Lung (tissue), 11 donors: ENCODE measurements at regions not wholly inside any gene's neighbourhood (a gene's known extent, or its start where the extent isn't known, plus 50 kb on each side); places are given as distances from the start of the nearest gene placed in this dataset.

Experiments
- ATAC-seq: fragments of 200-7000 bp; cut with Tn5 transposase; one replicate; pipeline ENCODE4 v1.9.1; 2020; ENCODE audit warnings: moderate number of reproducible peaks; ENCODE audit not compliant: insufficient read depth, low FRiP score
- DNase-seq, 3 donors: peaks; one replicate each; pipeline ENCODE4 v3.0.0-alpha.2; 2013 to 2017
- H3K27ac ChIP-seq, 2 donors: one replicate each; pipeline ENCODE4 v1.5.1; 2013; ENCODE audit warnings: mild to moderate bottlenecking in 2 of 2, moderate library complexity in 2 of 2, control low read depth in 1 of 2, inconsistent platforms in 1 of 2, low read depth in 1 of 2, low read length in 1 of 2
- H3K27me3 ChIP-seq, 3 donors: one replicate each; pipeline ENCODE4 v1.5.1; 2013; ENCODE audit warnings: low read length in 2 of 3; ENCODE audit not compliant: control insufficient read depth in 3 of 3, insufficient read depth in 3 of 3
- H3K36me3 ChIP-seq, 4 donors: one replicate each; pipeline ENCODE4 v1.5.1; 2013; ENCODE audit warnings: low read length in 4 of 4, mild to moderate bottlenecking in 1 of 4, moderate library complexity in 1 of 4; ENCODE audit not compliant: control insufficient read depth in 4 of 4, insufficient read depth in 4 of 4
- H3K4me1 ChIP-seq, 5 donors: one replicate each; pipeline ENCODE4 v1.5.1; 2013; ENCODE audit warnings: low read length in 5 of 5, mild to moderate bottlenecking in 2 of 5, moderate library complexity in 1 of 5; ENCODE audit not compliant: control insufficient read depth in 5 of 5, insufficient read depth in 5 of 5
- H3K4me3 ChIP-seq: one replicate; pipeline ENCODE4 v1.5.1; 2013; ENCODE audit warnings: mild to moderate bottlenecking, control low read depth, moderate library complexity
- H3K9ac ChIP-seq, 2 donors: one replicate each; pipeline ENCODE4 v1.5.1; 2013; ENCODE audit warnings: low read length in 2 of 2, control low read depth in 1 of 2; ENCODE audit not compliant: insufficient read depth in 1 of 2
- H3K9me3 ChIP-seq, 4 donors: one replicate each; pipeline ENCODE4 v1.5.1; 2013; ENCODE audit warnings: low read length in 3 of 4, mild to moderate bottlenecking in 1 of 4, moderate library complexity in 1 of 4; ENCODE audit not compliant: control insufficient read depth in 4 of 4, insufficient read depth in 3 of 4
- WGBS, 2 donors: extraction: QIAGEN DNeasy Blood & Tissue Kit; methylation state at CpG; one replicate each; pipeline ENCODE4 v1.1.7; 2013; 5-methylcytosine and 5-hydroxymethylcytosine counted together
- TF ChIP-seq, protein P1 (sequence below): IDR thresholded peaks from 2 replicates; pipeline ENCODE4 v1.5.1; 2012; ENCODE audit warnings: mild to moderate bottlenecking; ENCODE audit errors: control extremely low read depth, extremely low read depth
- donor health status: control.
- donor health status: control.
- donor health status: Bipolar disorder and iron deficiency.
- donor health status: healthy.
- donor health status: DM: yes; HTN: yes; CAD: no.

DNA sequence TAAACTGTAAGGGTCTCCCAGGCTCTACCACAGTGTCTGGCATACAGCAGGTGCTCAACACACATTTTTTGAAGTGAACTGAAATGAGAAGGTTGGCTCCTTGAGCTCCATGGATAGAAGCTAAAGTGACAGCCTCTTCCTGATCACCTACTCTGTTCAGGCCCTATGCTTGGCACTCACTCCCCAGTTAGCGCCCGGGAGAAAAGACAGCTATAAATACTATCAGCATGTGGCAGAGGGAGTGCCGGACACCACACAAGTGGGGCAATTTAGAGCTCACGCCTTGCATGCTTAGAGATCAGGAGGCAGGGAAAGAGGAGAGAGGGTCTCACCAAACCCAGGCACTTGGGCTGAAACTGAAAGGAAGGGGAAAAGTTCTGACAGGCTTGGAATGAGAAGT, 195.5 kb downstream of the BUD13 start:
- no peak for ATAC-seq
- no peak for DNase-seq
- Histone ChIP-seq H3K27me3 (peaks cover 5 to 53% (median 33%) of the 10 kb centered on the region in 3 donors), H3K4me3 (no peak overlapping the region), H3K36me3 (no peaks in the 10 kb centered on the region), H3K27ac (no peak overlapping the region), H3K4me1 (peaks cover 0 to 18% (median 3%) of the 10 kb centered on the region in 5 donors), H3K9me3 (peaks cover 0 to 7% (median 0%) of the 10 kb centered on the region in 4 donors), H3K9ac (no peak overlapping the region)
- 43 to 61% methylated on average over 4 of the region's 4 CpGs for WGBS, 2 donors
- TF ChIP-seq, protein P1, sequence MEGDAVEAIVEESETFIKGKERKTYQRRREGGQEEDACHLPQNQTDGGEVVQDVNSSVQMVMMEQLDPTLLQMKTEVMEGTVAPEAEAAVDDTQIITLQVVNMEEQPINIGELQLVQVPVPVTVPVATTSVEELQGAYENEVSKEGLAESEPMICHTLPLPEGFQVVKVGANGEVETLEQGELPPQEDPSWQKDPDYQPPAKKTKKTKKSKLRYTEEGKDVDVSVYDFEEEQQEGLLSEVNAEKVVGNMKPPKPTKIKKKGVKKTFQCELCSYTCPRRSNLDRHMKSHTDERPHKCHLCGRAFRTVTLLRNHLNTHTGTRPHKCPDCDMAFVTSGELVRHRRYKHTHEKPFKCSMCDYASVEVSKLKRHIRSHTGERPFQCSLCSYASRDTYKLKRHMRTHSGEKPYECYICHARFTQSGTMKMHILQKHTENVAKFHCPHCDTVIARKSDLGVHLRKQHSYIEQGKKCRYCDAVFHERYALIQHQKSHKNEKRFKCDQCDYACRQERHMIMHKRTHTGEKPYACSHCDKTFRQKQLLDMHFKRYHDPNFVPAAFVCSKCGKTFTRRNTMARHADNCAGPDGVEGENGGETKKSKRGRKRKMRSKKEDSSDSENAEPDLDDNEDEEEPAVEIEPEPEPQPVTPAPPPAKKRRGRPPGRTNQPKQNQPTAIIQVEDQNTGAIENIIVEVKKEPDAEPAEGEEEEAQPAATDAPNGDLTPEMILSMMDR: no peak

DNA sequence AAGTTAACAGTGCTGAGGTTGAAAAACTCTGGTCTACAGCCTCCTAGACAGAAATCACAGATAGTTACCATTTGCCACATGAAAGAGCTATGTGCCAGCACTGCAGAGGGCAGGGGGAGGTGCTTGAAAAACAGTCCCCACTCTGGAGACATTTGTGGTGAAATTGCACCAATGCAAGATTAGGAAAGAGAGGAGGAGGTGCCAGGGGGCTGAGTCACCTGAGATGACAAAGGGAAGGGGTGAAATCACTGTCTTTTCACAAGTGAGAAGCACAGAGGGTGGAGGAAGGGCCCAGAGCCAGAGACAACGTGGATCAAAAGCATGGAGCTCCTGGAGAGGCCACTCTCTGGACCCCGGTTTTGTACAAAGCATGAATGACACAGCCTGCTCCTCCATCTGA, 196.3 kb downstream of the BUD13 start:
- TF ChIP-seq, protein P1: no peak
- peaks cover 5 to 46% (median 27%) of the 10 kb centered on the region in 3 donors for H3K27me3 ChIP-seq
- DNase-seq (no peak), ATAC-seq (no peak)
- no peak overlapping the region for H3K4me3 ChIP-seq
- H3K36me3 ChIP-seq: no peaks in the 10 kb centered on the region
- 15 to 33% methylated on average over 2 of the region's 2 CpGs for WGBS, 2 donors
- no peak overlapping the region for H3K27ac ChIP-seq
- peaks cover 0 to 18% (median 3%) of the 10 kb centered on the region in 5 donors for H3K4me1 ChIP-seq
- no peak overlapping the region for H3K9ac ChIP-seq
- H3K9me3 ChIP-seq: peaks cover 0 to 7% (median 0%) of the 10 kb centered on the region in 4 donors

DNA sequence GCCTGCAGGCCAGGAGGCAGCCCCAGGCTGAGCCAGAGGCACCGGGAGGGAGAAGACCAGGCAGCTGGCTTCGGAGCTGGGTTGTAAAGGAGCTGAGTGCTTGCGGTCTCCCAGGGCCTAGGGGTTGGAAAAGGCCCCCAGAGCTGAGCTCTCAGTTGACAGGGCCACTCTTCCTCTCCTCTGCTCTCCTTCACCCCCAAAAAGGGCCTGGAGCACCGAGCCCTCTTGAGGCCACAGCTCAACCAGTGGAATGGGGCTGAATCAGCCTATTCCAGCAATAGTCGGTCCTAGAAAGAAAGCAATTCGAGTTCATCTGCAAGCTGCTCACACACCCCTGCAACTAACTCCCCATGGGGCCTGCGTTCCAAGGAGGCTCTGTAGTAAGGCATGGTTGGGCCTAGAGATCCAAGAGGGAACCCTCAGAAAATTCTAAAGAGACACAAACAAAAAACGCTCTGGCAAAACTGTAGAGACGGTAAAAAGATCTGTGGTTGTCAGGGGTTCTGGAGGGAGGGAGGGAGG, 205.0 kb downstream of the BUD13 start:
- Histone ChIP-seq H3K27me3 (peaks cover 0 to 2% (median 0%) of the 10 kb centered on the region in 3 donors), H3K36me3 (no peaks in the 10 kb centered on the region), H3K4me1 (peaks cover 0 to 6% (median 0%) of the 10 kb centered on the region in 5 donors), H3K27ac (no peak overlapping the region), H3K9ac (no peak overlapping the region), H3K4me3 (no peak overlapping the region), H3K9me3 (peaks cover 0 to 2% (median 0%) of the 10 kb centered on the region in 4 donors)
- ATAC-seq: no peak
- no peak for DNase-seq
- WGBS, 2 donors: 83% methylated on average over 9 of the region's 9 CpGs
- TF ChIP-seq, protein P1: no peak

DNA sequence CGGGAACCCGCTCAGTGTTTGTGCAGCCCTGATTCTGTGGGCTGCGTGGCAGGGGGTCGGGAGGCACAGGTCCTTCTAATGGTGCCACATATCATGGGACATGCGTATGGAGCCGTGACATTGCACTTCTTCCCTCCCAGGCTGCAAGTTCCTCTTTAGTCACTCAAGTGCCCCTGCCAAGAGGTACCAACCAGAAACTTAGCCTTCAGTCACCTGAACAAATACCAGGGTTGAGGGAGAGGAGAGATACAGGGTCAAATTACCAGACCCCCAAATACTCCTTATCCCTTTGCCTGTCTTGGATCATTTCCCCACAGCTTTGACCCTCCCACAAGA, 209.1 kb downstream of the BUD13 start:
- Histone ChIP-seq H3K36me3 (no peaks in the 10 kb centered on the region), H3K27me3 (no peaks in the 10 kb centered on the region), H3K4me1 (peaks cover 0 to 6% (median 0%) of the 10 kb centered on the region in 5 donors), H3K27ac (no peak overlapping the region), H3K4me3 (no peak overlapping the region), H3K9me3 (peaks cover 0 to 2% (median 0%) of the 10 kb centered on the region in 4 donors), H3K9ac (no peak overlapping the region)
- ATAC-seq (no peak), DNase-seq (no peak)
- TF ChIP-seq, protein P1: no peak
- WGBS, 2 donors: 40 to 48% methylated on average over 6 of the region's 6 CpGs
